CD8-positive, alpha-beta memory T cell (primary cell): ENCODE measurements at regions not wholly inside any gene's neighbourhood (a gene's known extent, or its start where the extent isn't known, plus 50 kb on each side); places are given as distances from the start of the nearest gene placed in this dataset.
"Not testable (repeated sequence)": the region's sequence is repeated elsewhere in the genome, so short reads cannot be mapped to it uniquely, and the experiment has no call there.

Experiments
- CTCF ChIA-PET: fragments of 350-600 bp; sonication (Branson Sonifier 250); formaldehyde crosslinking; loops from one replicate; lab custom pipeline; 2021; ENCODE audit warnings: antibody characterized with exemption; lab: Charles Lee
- POLR2A ChIA-PET: fragments of 350-600 bp; sonication (Branson Sonifier 250); formaldehyde crosslinking; loops from one replicate; lab custom pipeline; 2021; ENCODE audit warnings: antibody characterized with exemption; lab: Charles Lee
- DNase-seq, 5 donors: peaks; one replicate each; pipeline versions ENCODE4 v3.0.0 to v3.0.0-alpha.2; 2020 to 2022; ENCODE audit warnings: mixed read lengths in 1 of 5
- H3K27ac ChIP-seq: one replicate; pipeline ENCODE4 v1.7.0; 2013; ENCODE audit warnings: low read depth, mild to moderate bottlenecking, low read length, moderate library complexity
- H3K27me3 ChIP-seq: 2 replicates; pipeline ENCODE4 v1.7.0; 2013; ENCODE audit warnings: low read length, mild to moderate bottlenecking; ENCODE audit not compliant: insufficient read depth, poor library complexity, severe bottlenecking
- H3K36me3 ChIP-seq: 2 replicates; pipeline ENCODE4 v1.7.0; 2013; ENCODE audit warnings: mild to moderate bottlenecking, low read length, moderate library complexity; ENCODE audit not compliant: insufficient read depth
- H3K4me1 ChIP-seq: 2 replicates; pipeline ENCODE4 v1.7.0; 2013; ENCODE audit warnings: mild to moderate bottlenecking, low read length, moderate library complexity; ENCODE audit not compliant: insufficient read depth
- H3K4me3 ChIP-seq: 2 replicates; pipeline ENCODE4 v1.7.0; 2013; ENCODE audit warnings: mild to moderate bottlenecking, low read length
- H3K9me3 ChIP-seq: 2 replicates; pipeline ENCODE4 v1.7.0; 2013; ENCODE audit warnings: mild to moderate bottlenecking, low read length
- H3K27ac Mint-ChIP-seq, 8 donors: one replicate each; pipeline ENCODE4 v1.8.0; 2020 to 2021; ENCODE audit warnings: mixed read lengths in 8 of 8, mild to moderate bottlenecking in 6 of 8, inconsistent platforms in 3 of 8, moderate library complexity in 3 of 8
- H3K27me3 Mint-ChIP-seq, 2 donors: one replicate each; pipeline ENCODE4 v1.8.0; 2020 to 2021; ENCODE audit warnings: mixed read lengths in 2 of 2, mild to moderate bottlenecking in 1 of 2, moderate library complexity in 1 of 2
- H3K36me3 Mint-ChIP-seq, 3 donors: one replicate each; pipeline ENCODE4 v1.8.0; 2020 to 2021; ENCODE audit warnings: mixed read lengths in 3 of 3, inconsistent platforms in 1 of 3, mild to moderate bottlenecking in 1 of 3
- H3K4me1 Mint-ChIP-seq, 3 donors: one replicate each; pipeline ENCODE4 v1.8.0; 2020 to 2021; ENCODE audit warnings: mixed read lengths in 3 of 3, inconsistent platforms in 1 of 3, mild to moderate bottlenecking in 1 of 3
- H3K4me3 Mint-ChIP-seq, 7 donors: one replicate each; pipeline ENCODE4 v1.8.0; 2020 to 2021; ENCODE audit warnings: mixed read lengths in 7 of 7, mild to moderate bottlenecking in 6 of 7, moderate library complexity in 4 of 7, inconsistent platforms in 2 of 7
- H3K9me3 Mint-ChIP-seq, 5 donors: one replicate each; pipeline ENCODE4 v1.8.0; 2020 to 2022; ENCODE audit warnings: mixed read lengths in 5 of 5, mild to moderate bottlenecking in 3 of 5, moderate library complexity in 2 of 5, inconsistent platforms in 1 of 5

DNA sequence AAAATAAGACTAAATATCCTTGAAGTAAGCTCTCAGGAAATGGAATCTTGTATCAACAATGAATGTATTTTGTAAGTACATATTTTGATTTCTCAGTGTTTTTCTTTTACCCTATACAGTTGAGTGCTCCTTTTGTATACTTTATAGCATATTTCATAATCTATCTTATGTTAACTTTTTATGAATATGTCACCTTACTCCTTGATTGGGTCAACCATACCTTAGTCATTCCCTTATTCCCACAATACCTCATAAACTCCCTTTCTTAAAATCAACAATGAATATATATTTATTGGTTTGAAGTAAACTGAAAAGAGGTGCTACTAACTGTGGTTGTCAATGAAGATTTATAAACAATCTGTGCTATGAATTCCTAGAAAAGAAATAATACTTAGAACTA, 686.2 kb downstream of the METTL15 start:
- no peak for DNase-seq
- Mint-ChIP-seq H3K9me3 (peaks cover 0 to 33% (median 12%) of the 10 kb centered on the region in 5 donors), H3K4me1 (no peaks in the 10 kb centered on the region), H3K36me3 (no peaks in the 10 kb centered on the region), H3K27ac (no peak overlapping the region), H3K27me3 (no peaks in the 10 kb centered on the region), H3K4me3 (no peak overlapping the region)
- H3K36me3 ChIP-seq = no peaks in the 10 kb centered on the region
- H3K4me3 ChIP-seq = no peak overlapping the region
- H3K27ac ChIP-seq = no peak overlapping the region
- no peaks in the 10 kb centered on the region for H3K4me1 ChIP-seq
- POLR2A ChIA-PET = no interaction called here
- H3K9me3 ChIP-seq = no peaks in the 10 kb centered on the region
- no peaks in the 10 kb centered on the region for H3K27me3 ChIP-seq
- CTCF ChIA-PET = no interaction called here

DNA sequence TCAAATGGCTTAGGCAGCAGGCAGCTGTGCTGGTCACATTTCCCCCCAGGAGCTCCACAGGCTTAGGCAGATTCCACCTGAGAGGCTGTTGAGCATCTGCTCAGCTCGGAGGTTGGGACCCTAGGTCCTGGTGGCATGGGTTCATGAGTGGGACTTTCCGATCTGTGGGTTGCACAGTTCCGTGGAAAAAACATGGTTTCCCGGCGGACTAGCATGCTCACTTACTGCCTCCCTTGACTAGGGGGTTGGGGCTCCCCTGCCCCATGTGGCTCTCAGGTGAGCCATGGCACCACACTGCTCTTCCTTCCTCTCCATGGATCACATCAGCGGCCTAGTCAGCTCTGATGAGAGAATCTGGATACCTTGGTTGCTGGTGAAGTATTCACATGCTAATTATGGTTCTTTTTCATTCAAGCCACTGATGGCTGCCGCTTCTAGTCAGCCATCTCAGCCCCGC, 685.1 kb downstream of the METTL15 start:
- Histone ChIP-seq H3K4me3 (no peak overlapping the region), H3K9me3 (no peaks in the 10 kb centered on the region), H3K36me3 (no peaks in the 10 kb centered on the region), H3K4me1 (no peaks in the 10 kb centered on the region), H3K27me3 (no peaks in the 10 kb centered on the region), H3K27ac (no peak overlapping the region)
- no peak for DNase-seq
- Mint-ChIP-seq H3K27me3 (no peaks in the 10 kb centered on the region), H3K27ac (no peak overlapping the region), H3K36me3 (no peaks in the 10 kb centered on the region), H3K4me1 (no peaks in the 10 kb centered on the region), H3K4me3 (no peak overlapping the region), H3K9me3 (peaks cover 0 to 40% (median 14%) of the 10 kb centered on the region in 5 donors)
- CTCF ChIA-PET = no interaction called here
- POLR2A ChIA-PET = no interaction called here

DNA sequence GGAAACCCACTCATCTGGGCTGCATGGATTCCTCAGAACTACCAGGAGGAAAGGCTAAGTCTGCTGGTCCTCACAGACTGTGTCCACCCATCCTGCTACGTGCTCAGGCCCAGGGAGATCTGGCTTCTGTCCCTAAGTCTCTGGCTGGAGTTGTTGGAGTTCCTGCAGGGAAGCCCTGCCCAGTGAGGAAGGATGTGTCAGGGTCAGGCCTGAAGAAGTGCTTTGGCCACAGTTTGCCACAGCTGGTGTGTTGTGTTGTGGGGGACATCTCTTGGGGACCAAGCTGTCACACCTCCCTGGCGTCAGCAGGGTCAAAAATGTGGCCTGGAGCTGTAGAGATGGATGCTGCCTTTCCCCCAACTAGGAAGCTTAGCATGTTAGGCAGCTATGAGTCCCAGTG, 684.7 kb downstream of the METTL15 start:
- H3K4me1 Mint-ChIP-seq = no peaks in the 10 kb centered on the region
- H3K27ac Mint-ChIP-seq = no peak overlapping the region
- no peaks in the 10 kb centered on the region for H3K4me1 ChIP-seq
- no peaks in the 10 kb centered on the region for H3K9me3 ChIP-seq
- ChIA-PET POLR2A (no interaction called here), CTCF (no interaction called here)
- H3K9me3 Mint-ChIP-seq = peaks cover 0 to 42% (median 14%) of the 10 kb centered on the region in 5 donors
- no peaks in the 10 kb centered on the region for H3K27me3 ChIP-seq
- H3K4me3 Mint-ChIP-seq = no peak overlapping the region
- H3K36me3 ChIP-seq = no peaks in the 10 kb centered on the region
- H3K27me3 Mint-ChIP-seq = no peaks in the 10 kb centered on the region
- no peak for DNase-seq
- no peak overlapping the region for H3K4me3 ChIP-seq
- no peaks in the 10 kb centered on the region for H3K36me3 Mint-ChIP-seq
- no peak overlapping the region for H3K27ac ChIP-seq

DNA sequence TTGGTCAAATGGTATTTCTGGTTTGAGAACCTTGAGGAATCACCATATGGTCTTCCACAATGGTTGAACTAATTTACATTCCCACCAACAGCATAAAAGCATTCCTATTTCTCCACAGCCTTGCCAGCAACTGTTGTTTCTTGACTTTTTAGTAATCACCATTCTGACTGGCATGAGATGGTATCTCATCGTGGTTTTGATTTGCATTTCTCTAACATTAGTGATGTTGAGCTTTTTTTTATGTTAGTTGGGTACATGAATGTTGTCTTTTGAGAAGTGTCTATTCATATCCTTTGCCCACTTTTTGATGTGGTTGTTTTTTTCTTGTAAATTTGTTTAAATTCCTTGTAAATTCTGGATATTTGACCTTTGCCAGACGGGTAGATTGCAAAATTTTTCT, 679.7 kb downstream of the METTL15 start:
- H3K36me3 ChIP-seq, DNase-seq, H3K27ac Mint-ChIP-seq, H3K27me3 ChIP-seq, POLR2A ChIA-PET, H3K27me3 Mint-ChIP-seq, H3K9me3 ChIP-seq, H3K27ac ChIP-seq, H3K36me3 Mint-ChIP-seq, H3K4me1 Mint-ChIP-seq, H3K4me1 ChIP-seq, H3K4me3 ChIP-seq, CTCF ChIA-PET, H3K4me3 Mint-ChIP-seq: not testable (repeated sequence)
- H3K9me3 Mint-ChIP-seq = peaks cover 6 to 43% (median 19%) of the 10 kb centered on the region in 5 donors

DNA sequence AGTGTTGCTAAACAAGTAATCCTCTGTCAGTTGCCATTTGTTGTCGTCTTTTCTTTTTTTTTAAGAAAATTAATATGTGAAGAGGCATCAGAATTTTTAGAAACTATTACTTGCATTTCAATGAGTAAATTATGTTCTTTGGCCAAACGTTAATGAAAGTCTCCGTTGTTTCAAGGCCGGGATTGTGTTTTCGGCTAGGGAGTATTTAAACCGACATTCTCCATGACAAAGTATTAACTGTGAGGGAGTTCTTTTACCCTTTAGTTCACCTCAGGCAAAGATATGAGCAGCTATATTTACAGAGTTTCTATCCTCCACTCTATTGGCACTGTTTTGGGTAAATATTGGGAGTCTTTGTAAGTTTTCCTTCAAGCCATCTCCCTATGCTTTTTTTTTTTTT, 668.9 kb downstream of the METTL15 start:
- H3K4me3 Mint-ChIP-seq = no peak overlapping the region
- POLR2A ChIA-PET = no interaction called here

DNA sequence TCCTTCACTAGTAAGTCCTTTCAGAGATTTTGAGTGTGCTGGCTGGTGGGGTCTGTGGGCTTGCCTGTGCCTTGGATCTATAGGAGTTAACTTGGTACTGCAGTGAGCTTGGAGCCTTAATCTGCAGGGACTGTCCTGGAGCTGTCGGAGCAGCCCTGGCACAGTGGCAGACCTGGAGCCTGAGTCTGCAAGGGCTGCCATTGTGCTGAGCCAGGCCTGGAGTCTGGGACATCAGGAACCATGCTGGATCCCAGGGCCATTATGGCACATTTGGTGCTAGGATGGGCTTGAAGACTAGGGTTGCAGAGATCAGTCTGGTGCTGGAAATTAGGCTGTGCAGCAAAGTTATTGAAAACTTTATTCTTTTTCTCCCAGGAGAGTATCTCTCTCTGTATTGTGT, 665.4 kb downstream of the METTL15 start:
- ChIA-PET POLR2A (no interaction called here), CTCF (no interaction called here)
- Histone ChIP-seq H3K4me1 (no peaks in the 10 kb centered on the region), H3K27ac (no peak overlapping the region), H3K4me3 (no peak overlapping the region), H3K9me3 (no peaks in the 10 kb centered on the region), H3K27me3 (no peaks in the 10 kb centered on the region), H3K36me3 (no peaks in the 10 kb centered on the region)
- DNase-seq = no peak
- no peak overlapping the region for H3K27ac Mint-ChIP-seq
- no peaks in the 10 kb centered on the region for H3K27me3 Mint-ChIP-seq
- peaks cover 3 to 30% (median 18%) of the 10 kb centered on the region in 5 donors for H3K9me3 Mint-ChIP-seq
- H3K4me3 Mint-ChIP-seq = no peak overlapping the region
- H3K36me3 Mint-ChIP-seq = no peaks in the 10 kb centered on the region
- no peaks in the 10 kb centered on the region for H3K4me1 Mint-ChIP-seq

More for the DNA sequence above, 668.9 kb downstream of the METTL15 start:
- Mint-ChIP-seq H3K27me3 (no peaks in the 10 kb centered on the region), H3K4me1 (no peaks in the 10 kb centered on the region), H3K27ac (no peak overlapping the region), H3K9me3 (peaks cover 2 to 34% (median 21%) of the 10 kb centered on the region in 5 donors), H3K36me3 (no peaks in the 10 kb centered on the region)
- CTCF ChIA-PET = no interaction called here
- H3K4me1 ChIP-seq = no peaks in the 10 kb centered on the region
- H3K4me3 ChIP-seq = no peak overlapping the region
- no peaks in the 10 kb centered on the region for H3K36me3 ChIP-seq
- H3K9me3 ChIP-seq = no peaks in the 10 kb centered on the region
- DNase-seq = no peak
- no peaks in the 10 kb centered on the region for H3K27me3 ChIP-seq
- H3K27ac ChIP-seq = no peak overlapping the region

DNA sequence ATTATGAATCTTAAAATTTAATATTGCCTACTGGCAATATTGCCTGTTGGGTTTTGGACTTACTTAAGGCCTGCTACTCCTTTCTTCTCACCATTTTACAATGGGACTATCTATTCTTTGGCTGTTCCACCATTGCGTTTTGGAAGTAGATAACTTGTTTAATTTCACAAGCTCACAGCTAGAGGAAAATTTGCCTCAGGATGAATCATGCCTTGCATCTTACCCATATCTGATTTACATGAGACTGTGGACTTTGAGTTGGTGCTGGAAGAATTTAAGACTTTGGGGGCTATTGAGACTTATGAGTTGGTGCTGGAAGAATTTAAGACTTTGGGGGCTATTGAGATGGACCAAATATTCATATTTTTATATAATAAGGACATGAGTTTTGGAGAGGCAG, 662.6 kb downstream of the METTL15 start:
- POLR2A ChIA-PET = no interaction called here
- H3K4me1 ChIP-seq = no peaks in the 10 kb centered on the region
- peaks cover 3 to 31% (median 13%) of the 10 kb centered on the region in 5 donors for H3K9me3 Mint-ChIP-seq

DNA sequence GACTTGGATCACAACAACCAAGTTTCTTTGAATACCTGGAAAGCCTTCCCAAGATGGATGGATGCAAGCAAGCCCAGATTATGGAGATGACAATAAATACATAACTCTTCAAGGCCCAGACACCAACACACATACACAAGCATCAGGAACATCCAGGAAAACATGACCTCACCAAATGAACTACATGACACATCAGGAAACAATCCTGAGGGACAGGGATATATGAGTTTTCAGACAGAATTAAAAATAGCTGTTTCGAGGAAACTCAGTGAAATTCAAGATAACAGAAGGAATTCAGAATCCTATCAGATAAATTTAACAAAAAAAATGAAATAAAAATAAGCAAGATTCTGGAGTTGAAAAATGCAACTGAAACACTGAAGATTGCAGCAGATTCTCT, 659.4 kb downstream of the METTL15 start:
- no peak for DNase-seq
- Mint-ChIP-seq H3K4me1 (no peaks in the 10 kb centered on the region), H3K4me3 (no peak overlapping the region), H3K27me3 (no peaks in the 10 kb centered on the region), H3K9me3 (peaks cover 5 to 28% (median 7%) of the 10 kb centered on the region in 5 donors), H3K36me3 (no peaks in the 10 kb centered on the region), H3K27ac (no peak overlapping the region)
- Histone ChIP-seq H3K4me3 (no peak overlapping the region), H3K36me3 (no peaks in the 10 kb centered on the region), H3K27ac (no peak overlapping the region), H3K9me3 (no peaks in the 10 kb centered on the region), H3K4me1 (no peaks in the 10 kb centered on the region), H3K27me3 (no peaks in the 10 kb centered on the region)
- ChIA-PET POLR2A (no interaction called here), CTCF (no interaction called here)

More for the DNA sequence above, 662.6 kb downstream of the METTL15 start:
- Histone ChIP-seq H3K27me3 (no peaks in the 10 kb centered on the region), H3K36me3 (no peaks in the 10 kb centered on the region), H3K4me3 (no peak overlapping the region), H3K9me3 (no peaks in the 10 kb centered on the region), H3K27ac (no peak overlapping the region)
- CTCF ChIA-PET = no interaction called here
- DNase-seq = no peak
- Mint-ChIP-seq H3K27ac (no peak overlapping the region), H3K4me1 (no peaks in the 10 kb centered on the region), H3K4me3 (no peak overlapping the region), H3K27me3 (no peaks in the 10 kb centered on the region), H3K36me3 (no peaks in the 10 kb centered on the region)

DNA sequence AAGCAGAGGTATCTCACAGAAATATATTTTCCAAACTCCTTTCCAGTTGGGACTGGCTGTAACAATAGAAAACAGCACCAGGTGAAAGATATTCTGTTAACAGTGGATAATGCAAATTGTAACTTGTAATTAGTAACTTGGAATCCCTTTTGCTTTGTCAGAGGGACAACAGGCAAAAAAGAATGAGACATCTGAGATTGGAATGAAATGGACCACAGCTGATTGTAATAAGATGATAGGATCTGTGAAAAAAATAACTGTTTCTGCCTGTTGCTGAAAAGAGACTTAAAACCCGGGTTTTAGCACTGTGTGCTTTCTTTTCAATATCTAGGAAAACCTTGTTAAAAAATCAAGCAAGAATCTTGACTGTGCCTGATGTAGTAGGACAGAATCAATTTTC, 655.7 kb downstream of the METTL15 start:
- no peaks in the 10 kb centered on the region for H3K36me3 ChIP-seq
- ChIA-PET POLR2A (no interaction called here), CTCF (no interaction called here)
- no peaks in the 10 kb centered on the region for H3K27me3 Mint-ChIP-seq
- H3K4me1 Mint-ChIP-seq = no peaks in the 10 kb centered on the region
- no peaks in the 10 kb centered on the region for H3K9me3 ChIP-seq
- no peaks in the 10 kb centered on the region for H3K27me3 ChIP-seq
- no peak overlapping the region for H3K27ac ChIP-seq
- H3K9me3 Mint-ChIP-seq = peaks cover 3 to 16% (median 9%) of the 10 kb centered on the region in 5 donors
- no peak overlapping the region for H3K4me3 Mint-ChIP-seq
- no peaks in the 10 kb centered on the region for H3K36me3 Mint-ChIP-seq
- H3K4me3 ChIP-seq = no peak overlapping the region
- DNase-seq = no peak
- no peak overlapping the region for H3K27ac Mint-ChIP-seq
- H3K4me1 ChIP-seq = no peaks in the 10 kb centered on the region
